H9 (cell line): ENCODE measurements at regions not wholly inside any gene's neighbourhood (a gene's known extent, or its start where the extent isn't known, plus 50 kb on each side); places are given as distances from the start of the nearest gene placed in this dataset.
"Not testable (repeated sequence)": the region's sequence is repeated elsewhere in the genome, so short reads cannot be mapped to it uniquely, and the experiment has no call there.

Experiments
- DNase-seq: peaks from one replicate; pipeline ENCODE4 v3.0.0-alpha.2; 2017
- H2AFZ ChIP-seq: one replicate; pipeline ENCODE4 v1.6.1; 2013; ENCODE audit warnings: mild to moderate bottlenecking, low read length, control low read depth, moderate library complexity
- H2AK5ac ChIP-seq: 2 replicates; pipeline ENCODE4 v1.6.1; 2013; ENCODE audit warnings: low read length, control low read depth, mixed read lengths; ENCODE audit not compliant: insufficient read length
- H2BK120ac ChIP-seq: one replicate; pipeline ENCODE4 v1.6.1; 2013; ENCODE audit warnings: low read depth, mild to moderate bottlenecking, low read length, control low read depth, inconsistent platforms; ENCODE audit not compliant: poor library complexity, severe bottlenecking
- H2BK12ac ChIP-seq: 2 replicates; pipeline ENCODE4 v1.6.1; 2013; ENCODE audit warnings: low read length, control low read depth, mixed read lengths, low read depth; ENCODE audit not compliant: insufficient read length
- H2BK15ac ChIP-seq: 2 replicates; pipeline ENCODE4 v1.6.1; 2013; ENCODE audit warnings: low read depth, low read length, control low read depth
- H2BK20ac ChIP-seq: one replicate; pipeline ENCODE4 v1.6.1; 2013; ENCODE audit warnings: low read depth, mild to moderate bottlenecking, low read length, control low read depth, inconsistent platforms; ENCODE audit not compliant: poor library complexity, severe bottlenecking
- H2BK5ac ChIP-seq: 2 replicates; pipeline ENCODE4 v1.6.1; 2013; ENCODE audit warnings: low read length, control low read depth, mixed read lengths; ENCODE audit not compliant: insufficient read length
- H3K14ac ChIP-seq: 2 replicates; pipeline ENCODE4 v1.6.1; 2013; ENCODE audit warnings: low read length, control low read depth; ENCODE audit not compliant: insufficient read depth
- H3K18ac ChIP-seq: 2 replicates; pipeline ENCODE4 v1.6.1; 2013; ENCODE audit warnings: low read depth, mild to moderate bottlenecking, mixed read lengths, low read length, control low read depth; ENCODE audit not compliant: insufficient read length
- H3K23ac ChIP-seq: 2 replicates; pipeline ENCODE4 v1.6.1; 2013; ENCODE audit warnings: low read length, control low read depth, mixed read lengths, low read depth; ENCODE audit not compliant: insufficient read length
- H3K23me2 ChIP-seq: 2 replicates; pipeline ENCODE4 v1.6.1; 2013; ENCODE audit warnings: low read depth, mild to moderate bottlenecking, mixed read lengths, low read length, control low read depth; ENCODE audit not compliant: insufficient read length, poor library complexity, severe bottlenecking
- H3K27ac ChIP-seq: 2 replicates; pipeline ENCODE4 v1.5.1; 2013; ENCODE audit warnings: low read length, control low read depth, mixed read lengths, low read depth; ENCODE audit not compliant: insufficient read length
- H3K27me3 ChIP-seq: 2 replicates; pipeline ENCODE4 v1.6.1; 2013; ENCODE audit warnings: low read length, control low read depth, inconsistent platforms; ENCODE audit not compliant: insufficient read depth
- H3K4ac ChIP-seq: 2 replicates; pipeline ENCODE4 v1.6.1; 2013; ENCODE audit warnings: low read depth, mild to moderate bottlenecking, control low read depth, inconsistent platforms, low read length, moderate library complexity
- H3K4me1 ChIP-seq: 2 replicates; pipeline ENCODE4 v1.6.1; 2013; ENCODE audit warnings: low read length, control low read depth, inconsistent platforms; ENCODE audit not compliant: insufficient read depth
- H3K4me2 ChIP-seq: 2 replicates; pipeline ENCODE4 v1.6.1; 2013; ENCODE audit warnings: low read length, control low read depth, mixed read lengths; ENCODE audit not compliant: insufficient read length, insufficient read depth
- H3K56ac ChIP-seq: 2 replicates; pipeline ENCODE4 v1.6.1; 2013; ENCODE audit warnings: low read depth, mild to moderate bottlenecking, mixed read lengths, low read length, control low read depth; ENCODE audit not compliant: insufficient read length
- H3K79me1 ChIP-seq: 2 replicates; pipeline ENCODE4 v1.6.1; 2013; ENCODE audit warnings: low read depth, mild to moderate bottlenecking, moderate library complexity, low read length, control low read depth, inconsistent platforms; ENCODE audit not compliant: insufficient read depth, poor library complexity, severe bottlenecking
- H3K79me2 ChIP-seq: 2 replicates; pipeline ENCODE4 v1.6.1; 2013; ENCODE audit warnings: low read length, control low read depth, inconsistent platforms; ENCODE audit not compliant: insufficient read depth
- H3K9ac ChIP-seq: 2 replicates; pipeline ENCODE4 v1.6.1; 2013; ENCODE audit warnings: low read length, control low read depth, mixed read lengths; ENCODE audit not compliant: insufficient read length; ENCODE audit errors: extremely low read depth
- H3K9me3 ChIP-seq: one replicate; pipeline ENCODE4 v1.6.1; 2013; ENCODE audit warnings: low read depth, low read length, inconsistent platforms; ENCODE audit not compliant: control insufficient read depth
- H3T11ph ChIP-seq: one replicate; pipeline ENCODE4 v1.6.1; 2013; ENCODE audit warnings: mild to moderate bottlenecking, low read length, control low read depth, inconsistent platforms
- H4K20me1 ChIP-seq: one replicate; pipeline ENCODE4 v1.6.1; 2013; ENCODE audit not compliant: control insufficient read depth, insufficient read length, insufficient read depth
- H4K5ac ChIP-seq: 2 replicates; pipeline ENCODE4 v1.6.1; 2013; ENCODE audit warnings: low read depth, mild to moderate bottlenecking, mixed read lengths, low read length, control low read depth; ENCODE audit not compliant: insufficient read length
- H4K8ac ChIP-seq: replicated peaks from 2 replicates; pipeline ENCODE4 v1.6.1; 2013; ENCODE audit warnings: low read length, control low read depth, mixed read lengths, low read depth; ENCODE audit not compliant: insufficient read length
- H4K91ac ChIP-seq: 2 replicates; pipeline ENCODE4 v1.6.1; 2013; ENCODE audit warnings: low read depth, mild to moderate bottlenecking, moderate library complexity, mixed read lengths, low read length, control low read depth; ENCODE audit not compliant: insufficient read length
- H3K27ac Mint-ChIP-seq, 3 experiments: 2 replicates in 2 of 3; 3 replicates in 1 of 3; pipeline ENCODE4 v1.8.0; 2020 to 2021; ENCODE audit warnings: mixed read lengths in 3 of 3, mild to moderate bottlenecking in 1 of 3, moderate library complexity in 1 of 3
- H3K27me3 Mint-ChIP-seq: 2 replicates; pipeline ENCODE4 v1.8.0; 2021; ENCODE audit warnings: low read depth, mild to moderate bottlenecking, moderate library complexity, mixed read lengths
- H3K36me3 Mint-ChIP-seq, 3 experiments: 2 replicates in 2 of 3; 3 replicates in 1 of 3; pipeline ENCODE4 v1.8.0; 2020 to 2021; ENCODE audit warnings: low read depth in 3 of 3, mixed read lengths in 3 of 3; ENCODE audit not compliant: insufficient read depth in 1 of 3
- H3K4me1 Mint-ChIP-seq, 2 experiments: 2 replicates each; pipeline ENCODE4 v1.8.0; 2020; ENCODE audit warnings: mixed read lengths in 2 of 2
- H3K4me3 Mint-ChIP-seq, 2 experiments: 2 replicates in 1 of 2; 3 replicates in 1 of 2; pipeline ENCODE4 v1.8.0; 2020 to 2021; ENCODE audit warnings: mild to moderate bottlenecking in 2 of 2, mixed read lengths in 2 of 2, moderate library complexity in 1 of 2
- H3K9me3 Mint-ChIP-seq, 2 experiments: 2 replicates in 1 of 2; 3 replicates in 1 of 2; pipeline ENCODE4 v1.8.0; 2020; ENCODE audit warnings: mild to moderate bottlenecking in 2 of 2, mixed read lengths in 2 of 2, moderate library complexity in 1 of 2
- WGBS: extraction: QIAGEN DNeasy Blood & Tissue Kit; methylation state at CpG from one replicate; pipeline ENCODE4 v1.1.7; 2013; ENCODE audit warnings: missing lambda C conversion rate, low lambda C conversion rate, mixed read lengths; ENCODE audit not compliant: insufficient read length; ENCODE audit errors: extremely low coverage; 5-methylcytosine and 5-hydroxymethylcytosine counted together

DNA sequence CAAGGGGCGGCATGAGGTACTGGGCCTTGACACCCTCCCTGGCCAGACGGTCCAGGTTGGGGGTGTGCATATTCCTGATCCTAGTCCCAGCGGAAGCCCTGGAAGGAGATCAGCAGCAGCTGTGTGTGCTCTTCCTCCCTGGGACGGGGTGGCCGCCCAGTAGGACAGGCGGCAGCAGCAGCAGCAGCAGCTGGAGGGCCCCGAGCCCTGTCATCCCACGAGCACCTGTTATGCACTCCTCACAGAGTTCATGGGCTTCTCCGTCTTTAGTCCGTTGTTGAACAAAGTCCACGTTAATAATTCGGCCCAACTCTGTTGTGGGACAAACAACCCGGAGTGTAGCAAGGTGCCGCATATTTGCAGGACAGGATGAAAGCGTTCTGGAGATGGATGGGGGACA lies 205.6 kb downstream of the OTOP1 start:
- H3K27me3 Mint-ChIP-seq, result peaks cover 48% of the 10 kb centered on the region
- not testable (repeated sequence) for H2AK5ac ChIP-seq
- no CpG with 5 or more reads among the region's 15 CpGs for WGBS

DNA sequence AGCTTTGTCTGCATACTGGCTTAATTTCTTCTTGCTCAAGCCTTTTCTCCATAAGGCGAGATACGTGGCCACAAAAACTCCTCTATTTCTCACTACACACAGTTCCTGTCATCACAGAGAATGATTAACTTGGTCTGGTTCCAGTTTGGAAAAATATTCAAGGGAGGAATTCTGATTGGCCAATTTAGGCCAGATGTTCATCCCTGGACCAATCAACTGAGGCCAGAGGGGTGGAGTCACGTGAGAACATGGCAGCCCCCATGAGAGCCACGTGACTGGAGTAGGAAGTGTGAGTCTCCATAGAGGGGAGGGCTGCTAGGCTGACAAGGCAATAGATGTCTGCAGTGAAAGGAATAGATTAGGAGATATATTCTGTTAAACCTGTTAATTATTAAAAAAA lies 200.0 kb downstream of the OTOP1 start:
- H4K5ac ChIP-seq, H2BK20ac ChIP-seq, H4K20me1 ChIP-seq, H3K27ac Mint-ChIP-seq, H2BK15ac ChIP-seq, H3K9ac ChIP-seq, H4K91ac ChIP-seq, H2BK120ac ChIP-seq, H3K18ac ChIP-seq, H3K4me2 ChIP-seq, H3K9me3 ChIP-seq, H2AFZ ChIP-seq, H3K27ac ChIP-seq, H3K4me1 Mint-ChIP-seq, H3K27me3 ChIP-seq, H4K8ac ChIP-seq, H3K79me1 ChIP-seq, H3K56ac ChIP-seq, H2AK5ac ChIP-seq, H3K14ac ChIP-seq, H3K4ac ChIP-seq, H3K23me2 ChIP-seq, DNase-seq, H3K4me3 Mint-ChIP-seq, H2BK5ac ChIP-seq, H3K79me2 ChIP-seq, H3K4me1 ChIP-seq, H2BK12ac ChIP-seq, H3K23ac ChIP-seq, H3T11ph ChIP-seq: not testable (repeated sequence)
- Mint-ChIP-seq H3K36me3 (peaks cover 0 to 17% (median 4%) of the 10 kb centered on the region in 3 experiments; a peak in 4 of 7 replicates), H3K9me3 (peaks cover 0 to 18% of the 10 kb centered on the region in 2 experiments; a peak in 2 of 5 replicates), H3K27me3 (peaks cover 39% of the 10 kb centered on the region)
- no CpG with 5 or more reads among the region's 4 CpGs for WGBS

More for the DNA sequence above, 205.6 kb downstream of the OTOP1 start:
- H3K23me2 ChIP-seq, H3K4me2 ChIP-seq, H3K79me2 ChIP-seq, H2AFZ ChIP-seq, H3K27me3 ChIP-seq, H2BK120ac ChIP-seq, H4K5ac ChIP-seq, H3K4ac ChIP-seq, H4K91ac ChIP-seq, H4K20me1 ChIP-seq, H3K27ac Mint-ChIP-seq, DNase-seq, H2BK20ac ChIP-seq, H3K14ac ChIP-seq, H2BK12ac ChIP-seq, H3K9ac ChIP-seq, H3K79me1 ChIP-seq, H3K27ac ChIP-seq, H4K8ac ChIP-seq, H2BK5ac ChIP-seq, H3K18ac ChIP-seq, H2BK15ac ChIP-seq, H3K36me3 Mint-ChIP-seq, H3K9me3 ChIP-seq, H3K4me3 Mint-ChIP-seq, H3K23ac ChIP-seq, H3T11ph ChIP-seq, H3K4me1 ChIP-seq, H3K56ac ChIP-seq: not testable (repeated sequence)
- H3K4me1 Mint-ChIP-seq, result peaks cover 7 to 11% of the 10 kb centered on the region in 2 experiments
- H3K9me3 Mint-ChIP-seq, result peaks cover 0 to 19% of the 10 kb centered on the region in 2 experiments; a peak in 4 of 5 replicates
